GM18873 (cell line): ENCODE measurements at regions not wholly inside any gene's neighbourhood (a gene's known extent, or its start where the extent isn't known, plus 50 kb on each side); places are given as distances from the start of the nearest gene placed in this dataset.

Experiments
- ATAC-seq: cut with Tn5 transposase; IDR thresholded peaks from one replicate; pipeline ENCODE4 v1.9.1; 2021; ENCODE audit warnings: mild to moderate bottlenecking, moderate library complexity, moderate number of reproducible peaks; ENCODE audit not compliant: unreplicated experiment, low FRiP score

- ATAC-seq: no peak
Observed at GRCh38 chr7:20932785-20933527, 146.3 kb upstream of the SP8 start.

- ATAC-seq: no peak
Observed at GRCh38 chr7:20945451-20945850, 158.8 kb upstream of the SP8 start.

- no peak for ATAC-seq
Observed at GRCh38 chr7:20952916-20953315, 166.2 kb upstream of the SP8 start.

- no peak for ATAC-seq
Observed at GRCh38 chr7:20954711-20955619, 168.3 kb upstream of the SP8 start.

- ATAC-seq: no peak
Observed at GRCh38 chr7:20958572-20958971, 171.9 kb upstream of the SP8 start.

GRCh38 chr7:20959281-20959680 is 172.6 kb upstream of the SP8 start:
- ATAC-seq: no peak

GRCh38 chr7:20963556-20964280 is 177.0 kb upstream of the SP8 start:
- ATAC-seq: no peak

GRCh38 chr7:20964281-20964918 is 177.7 kb upstream of the SP8 start:
- ATAC-seq: no peak

- no peak for ATAC-seq
Observed at GRCh38 chr7:20971219-20971618, 184.5 kb upstream of the SP8 start.

- no peak for ATAC-seq
Observed at GRCh38 chr7:20980232-20980631, 193.5 kb upstream of the SP8 start.

GRCh38 chr7:20980668-20981264 is 194.1 kb upstream of the SP8 start:
- ATAC-seq: no peak

GRCh38 chr7:20988340-20988739 is 201.7 kb upstream of the SP8 start:
- no peak for ATAC-seq

- no peak for ATAC-seq
Observed at GRCh38 chr7:20991544-20991943, 204.9 kb upstream of the SP8 start.

GRCh38 chr7:20993693-20994092 is 207.0 kb upstream of the SP8 start:
- ATAC-seq: no peak

GRCh38 chr7:20998309-20998708 is 211.6 kb upstream of the SP8 start:
- ATAC-seq: no peak

GRCh38 chr7:21011153-21011552 is 224.5 kb upstream of the SP8 start:
- no peak for ATAC-seq

- ATAC-seq: no peak
Observed at GRCh38 chr7:21013765-21014539, 227.3 kb upstream of the SP8 start.

GRCh38 chr7:21020667-21021066 is 234.0 kb upstream of the SP8 start:
- no peak for ATAC-seq

- ATAC-seq: no peak
Observed at GRCh38 chr7:21023841-21024484, 237.3 kb upstream of the SP8 start.
